ENCODE measurements at regions not wholly inside any gene's neighbourhood (a gene's known extent, or its start where the extent isn't known, plus 50 kb on each side); places are given as distances from the start of the nearest gene placed in this dataset.

GRCh38 chr5:155728857-155729683 is 597.9 kb upstream of the SGCD start:
- Histone ChIP-seq H2BK5ac (ENCODE audit: low read length) (no peak overlapping the region), H2AFZ (ENCODE audit: low read length) (peak overlapping the region; percentile 85), H3K4me1 (ENCODE audit: control insufficient read depth in 2 of 2, insufficient read depth in 1 of 2, low read depth in 1 of 2, low read length in 2 of 2) (peaks cover 0 to 2% of the 10 kb centered on the region in 2 donors), H4K8ac (ENCODE audit: low read depth, low read length) (no peak overlapping the region), H3K4me2 (ENCODE audit: insufficient read depth, low read length, poor library complexity, severe bottlenecking) (peak overlapping the region; percentile 91), H3K36me3 (replicated peaks in 1 of 2; ENCODE audit: control insufficient read depth in 2 of 2, insufficient read depth in 2 of 2, low read length in 2 of 2) (no peaks in the 10 kb centered on the region), H3K4ac (ENCODE audit: low read length) (no peak overlapping the region), H3K18ac (ENCODE audit: low read length) (no peak overlapping the region), H2AK5ac (ENCODE audit: low read depth, low read length) (no peak overlapping the region), H2BK12ac (ENCODE audit: low read length) (no peak overlapping the region), H3K27me3 (ENCODE audit: control insufficient read depth in 3 of 3, insufficient read depth in 3 of 3, low read depth in 1 of 3, low read length in 3 of 3) (peaks cover 16 to 74% (median 63%) of the 10 kb centered on the region in 3 experiments), H3K4me3 (ENCODE audit: low read length in 2 of 2) (peak overlapping the region in 1 of 2 donors; percentile 77), H3K79me1 (ENCODE audit: low read depth, low read length) (no peaks in the 10 kb centered on the region), H2BK120ac (ENCODE audit: low read depth, low read length) (no peak overlapping the region), H3K14ac (ENCODE audit: low read length) (peak overlapping the region; percentile 90), H3K9ac (ENCODE audit: low read depth, low read length, poor library complexity) (peak overlapping the region; percentile 82), H4K91ac (ENCODE audit: low read depth, low read length, poor library complexity) (no peak overlapping the region), H3K23ac (ENCODE audit: low read depth, low read length, poor library complexity) (no peak overlapping the region), H2BK15ac (ENCODE audit: low read length) (no peak overlapping the region), H3K27ac (replicated peaks; ENCODE audit: low read length) (no peak overlapping the region), H3K9me3 (replicated peaks in 1 of 2; ENCODE audit: control insufficient read depth in 2 of 2, insufficient read depth in 1 of 2, low read depth in 1 of 2, low read length in 2 of 2) (no peaks in the 10 kb centered on the region)
- peak; percentile 27 for DNase-seq (ENCODE audit: low spot score)
- no CpG with 5 or more reads among the region's 54 CpGs for WGBS, 2 donors (ENCODE audit: extremely low coverage in 2 of 2, insufficient read length in 2 of 2, insufficient replicate concordance in 1 of 2)

- WGBS, 2 donors (ENCODE audit: extremely low coverage in 2 of 2, insufficient read length in 2 of 2, insufficient replicate concordance in 1 of 2), result no CpG with 5 or more reads among the region's 13 CpGs
- no peak overlapping the region for H3K23ac ChIP-seq (ENCODE audit: low read depth, low read length, poor library complexity)
Measured at GRCh38 chr5:155729684-155730059, 597.3 kb upstream of the SGCD start.

GRCh38 chr5:155732587-155733376 is 594.2 kb upstream of the SGCD start:
- no peak overlapping the region for H2BK12ac ChIP-seq (ENCODE audit: low read length)
- no peaks in the 10 kb centered on the region for H3K9me3 ChIP-seq (replicated peaks in 1 of 2; ENCODE audit: control insufficient read depth in 2 of 2, insufficient read depth in 1 of 2, low read depth in 1 of 2, low read length in 2 of 2)
- no peak for DNase-seq (ENCODE audit: low spot score)
- H4K91ac ChIP-seq (ENCODE audit: low read depth, low read length, poor library complexity), result no peak overlapping the region
- no peaks in the 10 kb centered on the region for H3K79me1 ChIP-seq (ENCODE audit: low read depth, low read length)
- no peak overlapping the region for H3K4me3 ChIP-seq (ENCODE audit: low read length in 2 of 2)
- H2AK5ac ChIP-seq (ENCODE audit: low read depth, low read length), result no peak overlapping the region
- no peak overlapping the region for H3K4me2 ChIP-seq (ENCODE audit: insufficient read depth, low read length, poor library complexity, severe bottlenecking)
- H2BK15ac ChIP-seq (ENCODE audit: low read length), result no peak overlapping the region
- H3K14ac ChIP-seq (ENCODE audit: low read length), result no peak overlapping the region
- no peak overlapping the region for H2BK120ac ChIP-seq (ENCODE audit: low read depth, low read length)
- no CpG with 5 or more reads among the region's 6 CpGs for WGBS, 2 donors (ENCODE audit: extremely low coverage in 2 of 2, insufficient read length in 2 of 2, insufficient replicate concordance in 1 of 2)
- no peak overlapping the region for H3K27ac ChIP-seq (replicated peaks; ENCODE audit: low read length)
- no peaks in the 10 kb centered on the region for H3K36me3 ChIP-seq (replicated peaks in 1 of 2; ENCODE audit: control insufficient read depth in 2 of 2, insufficient read depth in 2 of 2, low read length in 2 of 2)
- H3K27me3 ChIP-seq (ENCODE audit: control insufficient read depth in 3 of 3, insufficient read depth in 3 of 3, low read depth in 1 of 3, low read length in 3 of 3), result peaks cover 14 to 51% (median 49%) of the 10 kb centered on the region in 3 experiments
- H3K9ac ChIP-seq (ENCODE audit: low read depth, low read length, poor library complexity), result no peak overlapping the region
- no peak overlapping the region for H2AFZ ChIP-seq (ENCODE audit: low read length)
- no peak overlapping the region for H3K4ac ChIP-seq (ENCODE audit: low read length)
- no peak overlapping the region for H3K23ac ChIP-seq (ENCODE audit: low read depth, low read length, poor library complexity)
- H4K8ac ChIP-seq (ENCODE audit: low read depth, low read length), result no peak overlapping the region
- no peak overlapping the region for H3K18ac ChIP-seq (ENCODE audit: low read length)
- H2BK5ac ChIP-seq (ENCODE audit: low read length), result no peak overlapping the region
- peaks cover 0 to 2% of the 10 kb centered on the region in 2 donors for H3K4me1 ChIP-seq (ENCODE audit: control insufficient read depth in 2 of 2, insufficient read depth in 1 of 2, low read depth in 1 of 2, low read length in 2 of 2)

More at GRCh38 chr5:155729684-155730059, 597.3 kb upstream of the SGCD start:
- Histone ChIP-seq H3K9ac (ENCODE audit: low read depth, low read length, poor library complexity) (no peak overlapping the region), H2AK5ac (ENCODE audit: low read depth, low read length) (no peak overlapping the region), H3K79me1 (ENCODE audit: low read depth, low read length) (no peaks in the 10 kb centered on the region), H2BK15ac (ENCODE audit: low read length) (no peak overlapping the region), H3K27me3 (ENCODE audit: control insufficient read depth in 3 of 3, insufficient read depth in 3 of 3, low read depth in 1 of 3, low read length in 3 of 3) (peaks cover 16 to 74% (median 63%) of the 10 kb centered on the region in 3 experiments), H2BK12ac (ENCODE audit: low read length) (no peak overlapping the region), H3K9me3 (replicated peaks in 1 of 2; ENCODE audit: control insufficient read depth in 2 of 2, insufficient read depth in 1 of 2, low read depth in 1 of 2, low read length in 2 of 2) (no peaks in the 10 kb centered on the region), H3K4me3 (ENCODE audit: low read length in 2 of 2) (no peak overlapping the region), H3K36me3 (replicated peaks in 1 of 2; ENCODE audit: control insufficient read depth in 2 of 2, insufficient read depth in 2 of 2, low read length in 2 of 2) (no peaks in the 10 kb centered on the region), H2AFZ (ENCODE audit: low read length) (no peak overlapping the region), H3K4ac (ENCODE audit: low read length) (no peak overlapping the region), H3K4me2 (ENCODE audit: insufficient read depth, low read length, poor library complexity, severe bottlenecking) (peak overlapping the region; percentile 91), H3K4me1 (ENCODE audit: control insufficient read depth in 2 of 2, insufficient read depth in 1 of 2, low read depth in 1 of 2, low read length in 2 of 2) (peaks cover 0 to 2% of the 10 kb centered on the region in 2 donors), H3K14ac (ENCODE audit: low read length) (no peak overlapping the region), H3K27ac (replicated peaks; ENCODE audit: low read length) (no peak overlapping the region), H2BK120ac (ENCODE audit: low read depth, low read length) (no peak overlapping the region), H4K8ac (ENCODE audit: low read depth, low read length) (no peak overlapping the region), H3K18ac (ENCODE audit: low read length) (no peak overlapping the region), H2BK5ac (ENCODE audit: low read length) (no peak overlapping the region), H4K91ac (ENCODE audit: low read depth, low read length, poor library complexity) (no peak overlapping the region)
- peak; percentile 24 for DNase-seq (ENCODE audit: low spot score)

DNA sequence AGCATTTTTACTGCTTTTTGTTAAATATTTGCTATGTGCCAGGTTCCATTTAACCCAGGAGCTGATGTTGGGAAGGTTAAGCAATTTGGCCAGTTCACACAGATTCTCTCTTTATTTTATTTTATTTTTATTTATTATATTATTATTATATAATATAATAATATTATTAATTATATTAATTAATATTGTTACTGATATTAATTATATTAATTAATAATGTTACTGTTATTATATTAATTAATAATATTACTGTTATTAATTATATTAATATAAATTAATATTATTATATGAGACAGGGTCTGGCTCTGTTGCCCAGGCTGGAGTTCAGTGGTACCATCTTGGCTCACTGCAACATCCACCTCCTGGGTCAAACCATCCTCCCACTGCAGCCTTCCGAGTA is 593.0 kb upstream of the SGCD start:
- no peak overlapping the region for H3K23ac ChIP-seq (ENCODE audit: low read depth, low read length, poor library complexity)
- no peaks in the 10 kb centered on the region for H3K36me3 ChIP-seq (replicated peaks in 1 of 2; ENCODE audit: control insufficient read depth in 2 of 2, insufficient read depth in 2 of 2, low read length in 2 of 2)
- no peak overlapping the region for H3K9ac ChIP-seq (ENCODE audit: low read depth, low read length, poor library complexity)
- no peak overlapping the region for H4K8ac ChIP-seq (ENCODE audit: low read depth, low read length)
- no peak overlapping the region for H3K18ac ChIP-seq (ENCODE audit: low read length)
- H3K4me1 ChIP-seq (ENCODE audit: control insufficient read depth in 2 of 2, insufficient read depth in 1 of 2, low read depth in 1 of 2, low read length in 2 of 2), result no peaks in the 10 kb centered on the region
- DNase-seq (ENCODE audit: low spot score), result no peak
- H3K14ac ChIP-seq (ENCODE audit: low read length), result no peak overlapping the region
- no peak overlapping the region for H3K4ac ChIP-seq (ENCODE audit: low read length)
- no peak overlapping the region for H2AK5ac ChIP-seq (ENCODE audit: low read depth, low read length)
- peaks cover 0 to 2% of the 10 kb centered on the region in 2 donors for H3K9me3 ChIP-seq (replicated peaks in 1 of 2; ENCODE audit: control insufficient read depth in 2 of 2, insufficient read depth in 1 of 2, low read depth in 1 of 2, low read length in 2 of 2)
- H3K27me3 ChIP-seq (ENCODE audit: control insufficient read depth in 3 of 3, insufficient read depth in 3 of 3, low read depth in 1 of 3, low read length in 3 of 3), result peaks cover 13 to 39% (median 39%) of the 10 kb centered on the region in 3 experiments
- WGBS, 2 donors (ENCODE audit: extremely low coverage in 2 of 2, insufficient read length in 2 of 2, insufficient replicate concordance in 1 of 2), result no CpG with 5 or more reads among the region's 1 CpG
- no peak overlapping the region for H3K27ac ChIP-seq (replicated peaks; ENCODE audit: low read length)
- no peak overlapping the region for H2BK120ac ChIP-seq (ENCODE audit: low read depth, low read length)
- no peak overlapping the region for H3K4me2 ChIP-seq (ENCODE audit: insufficient read depth, low read length, poor library complexity, severe bottlenecking)
- no peak overlapping the region for H2BK5ac ChIP-seq (ENCODE audit: low read length)
- H4K91ac ChIP-seq (ENCODE audit: low read depth, low read length, poor library complexity), result no peak overlapping the region
- no peak overlapping the region for H3K4me3 ChIP-seq (ENCODE audit: low read length in 2 of 2)
- H2BK12ac ChIP-seq (ENCODE audit: low read length), result no peak overlapping the region
- no peak overlapping the region for H2AFZ ChIP-seq (ENCODE audit: low read length)
- H2BK15ac ChIP-seq (ENCODE audit: low read length), result no peak overlapping the region
- H3K79me1 ChIP-seq (ENCODE audit: low read depth, low read length), result no peaks in the 10 kb centered on the region
